ENCODE measurements at regions not wholly inside any gene's neighbourhood (a gene's known extent, or its start where the extent isn't known, plus 50 kb on each side); places are given as distances from the start of the nearest gene placed in this dataset.

GRCh38 chr7:79624336-79624735, 170.9 kb upstream of the MAGI2 start:
- TF ChIP-seq CTCF (IDR thresholded peaks at IDR 0.05), result no peak
- TF ChIP-seq EZH2 (IDR thresholded peaks at IDR 0.05), result no peak
- TF ChIP-seq EZH2phosphoT487 (IDR thresholded peaks at IDR 0.05), result no peak

Data from neural progenitor cell (in vitro differentiated cells).